HCT116 (cell line): ENCODE measurements at regions not wholly inside any gene's neighbourhood (a gene's known extent, or its start where the extent isn't known, plus 50 kb on each side); places are given as distances from the start of the nearest gene placed in this dataset.

Experiments used
- ATAC-seq: fragments of 200-7000 bp; cut with Tn5 transposase; 2 replicates; pipeline ENCODE4 v1.9.1; 2020; ENCODE audit warnings: mild to moderate bottlenecking, moderate library complexity
- BruUV-seq: library from RNA; stranded (reverse); fragments of 400-500 nt; replicated peaks from 2 replicates; lab custom pipeline; 2021; lab: Mats Ljungman, UMichigan
- CTCF ChIA-PET: fragments of 300-600 bp; sonication (Branson Sonifier 250); formaldehyde crosslinking; loops from one replicate; lab custom pipeline; 2021; ENCODE audit warnings: antibody characterized with exemption; lab: Charles Lee
- POLR2A ChIA-PET: fragments of 300-600, 350-600 bp; sonication (Branson Sonifier 250); formaldehyde crosslinking; loops from one replicate; lab custom pipeline; 2021; ENCODE audit warnings: antibody characterized with exemption; lab: Charles Lee
- RAD21 ChIA-PET, 2 experiments: fragments of 300-600 bp; sonication (Branson Sonifier 250); formaldehyde crosslinking; loops; one replicate each; lab custom pipeline; 2023; ENCODE audit warnings: low total read pairs in 2 of 2; ENCODE audit not compliant: uncharacterized antibody in 2 of 2, unreplicated experiment in 2 of 2, low non-redundant PET in 1 of 2; lab: Charles Lee
- DNase-seq: peaks from one replicate; pipeline ENCODE4 v3.0.0-alpha.2; 2010; ENCODE audit warnings: low read depth, low spot score
- H2AFZ ChIP-seq: fragments of 200-600 bp; shearing (Covaris generic), sonication (generic); 2 replicates; pipeline ENCODE4 v1.6.1; 2017; ENCODE audit warnings: low read depth, mixed run types, mixed read lengths, antibody characterized with exemption, low read length; ENCODE audit not compliant: poor library complexity, severe bottlenecking
- H3K27ac ChIP-seq: 2 replicates; pipeline ENCODE4 v1.5.1; 2012; ENCODE audit warnings: low read depth, low read length
- H3K27me3 ChIP-seq: fragments of 200-600 bp; sonication (generic); 2 replicates; pipeline ENCODE4 v1.6.1; 2016; ENCODE audit warnings: mixed run types, low read length, mixed read lengths; ENCODE audit not compliant: insufficient read depth
- H3K36me3 ChIP-seq, 2 experiments: fragments of 200-500 bp in 1 of 2; fragments of 200-600 bp in 1 of 2; sonication (Bioruptor generic) in 1 of 2; sonication (generic) in 1 of 2; 2 replicates each; pipeline versions ENCODE4 v1.5.1 to v1.6.1; 2014 to 2016; ENCODE audit warnings: low read length in 2 of 2, inconsistent platforms in 1 of 2, mixed read lengths in 1 of 2, mixed run types in 1 of 2; ENCODE audit not compliant: insufficient read depth in 2 of 2, control insufficient read depth in 1 of 2
- H3K4me1 ChIP-seq, 2 experiments: fragments of 200-600 bp in 1 of 2; sonication (generic) in 1 of 2; 2 replicates each; pipeline versions ENCODE4 v1.5.1 to v1.6.1; 2012 to 2017; ENCODE audit warnings: low read length in 2 of 2, inconsistent platforms in 1 of 2, mild to moderate bottlenecking in 1 of 2, mixed read lengths in 1 of 2, mixed run types in 1 of 2, moderate library complexity in 1 of 2; ENCODE audit not compliant: insufficient read depth in 2 of 2, control insufficient read depth in 1 of 2
- H3K4me2 ChIP-seq: fragments of 200-600 bp; sonication (generic); 2 replicates; pipeline ENCODE4 v1.6.1; 2017; ENCODE audit warnings: mixed run types, low read length, mixed read lengths
- H3K4me3 ChIP-seq, 2 experiments: fragments of 200-600 bp in 1 of 2; sonication (generic) in 1 of 2; replicated peaks in 1 of 2; 2 replicates each; pipeline ENCODE4 v1.5.1; 2011 to 2016; ENCODE audit warnings: low read length in 2 of 2, control low read depth in 1 of 2, low read depth in 1 of 2, mild to moderate bottlenecking in 1 of 2, mixed read lengths in 1 of 2, mixed run types in 1 of 2
- H3K79me2 ChIP-seq: fragments of 200-600 bp; sonication (generic); 2 replicates; pipeline ENCODE4 v1.6.1; 2017; ENCODE audit warnings: mild to moderate bottlenecking, mixed run types, low read length, moderate library complexity, mixed read lengths; ENCODE audit not compliant: insufficient read depth
- H3K9ac ChIP-seq: fragments of 200-600 bp; sonication (generic); 2 replicates; pipeline ENCODE4 v1.6.1; 2016; ENCODE audit warnings: low read length, mixed read lengths
- H3K9me2 ChIP-seq: fragments of 200-600 bp; sonication (generic), shearing (Covaris generic); 2 replicates; pipeline ENCODE4 v1.6.1; 2017; ENCODE audit warnings: mixed run types, mild to moderate bottlenecking, moderate library complexity; ENCODE audit not compliant: insufficient read depth
- H3K9me3 ChIP-seq, 2 experiments: fragments of 200-500 bp in 1 of 2; fragments of 200-600 bp in 1 of 2; sonication (Bioruptor generic) in 1 of 2; sonication (generic) in 1 of 2; 2 replicates each; pipeline ENCODE4 v1.6.1; 2014 to 2017; ENCODE audit warnings: low read length in 2 of 2, mixed read lengths in 2 of 2, inconsistent platforms in 1 of 2, low read depth in 1 of 2, mild to moderate bottlenecking in 1 of 2, mixed run types in 1 of 2, moderate library complexity in 1 of 2; ENCODE audit not compliant: control insufficient read depth in 1 of 2, insufficient read depth in 1 of 2
- H4K20me1 ChIP-seq: fragments of 200-600 bp; sonication (generic), shearing (Covaris generic); 2 replicates; pipeline ENCODE4 v1.6.1; 2017; ENCODE audit warnings: mixed run types, mild to moderate bottlenecking, moderate library complexity; ENCODE audit not compliant: insufficient read depth
- CEBPB ChIP-seq: IDR thresholded peaks from 2 replicates; pipeline ENCODE4 v1.6.1; 2012; ENCODE audit warnings: low read depth
- FOSL1 ChIP-seq: IDR thresholded peaks from 2 replicates; pipeline ENCODE4 v1.6.1; 2012; ENCODE audit warnings: low read depth
- SP1 ChIP-seq: IDR thresholded peaks from 2 replicates; pipeline ENCODE4 v1.6.1; 2012; ENCODE audit warnings: low read depth
- SRF ChIP-seq: IDR thresholded peaks from 2 replicates; pipeline ENCODE4 v1.6.1; 2012; ENCODE audit warnings: low read depth
- ZNF274 ChIP-seq: fragments of 200-500 bp; sonication (Bioruptor generic); IDR thresholded peaks from 2 replicates; pipeline ENCODE4 v1.6.1; 2014; ENCODE audit warnings: mild to moderate bottlenecking, low read depth, low read length, inconsistent platforms
- intact Hi-C: fragments of 100-400 bp; cut with micrococcal nuclease; formaldehyde crosslinking; loops from 2 replicates; pipeline ENCODE4 v1.10.0; 2022
- TF ChIP-seq, protein P1 (sequence below): IDR thresholded peaks from 2 replicates; pipeline ENCODE4 v1.6.1; 2012; ENCODE audit warnings: low read depth

DNA sequence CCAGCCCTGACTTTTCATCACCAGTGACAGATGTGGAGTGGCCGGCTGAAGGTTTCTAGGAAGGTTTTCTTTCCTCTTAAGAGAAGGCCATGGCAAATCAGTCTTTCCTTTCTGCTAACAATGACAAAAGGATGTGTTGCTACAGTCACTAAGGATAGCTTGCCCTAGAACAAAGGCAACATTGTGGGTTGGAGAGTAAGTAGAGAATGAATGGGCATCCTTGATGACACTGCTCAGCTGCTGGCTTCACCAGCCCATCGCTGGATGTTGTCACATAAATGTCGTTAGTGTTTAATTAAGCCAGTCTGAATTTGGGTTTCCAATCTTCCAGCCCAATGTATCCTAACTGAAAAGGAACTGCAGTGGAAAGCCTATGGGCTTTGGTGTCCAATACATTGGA is 168.4 kb downstream of the ZIC5 start:
- no peaks in the 10 kb centered on the region for H3K9me2 ChIP-seq
- ChIA-PET POLR2A (no interaction called here), RAD21 (no interaction called here), CTCF (no interaction called here)
- no peak overlapping the region for H3K27ac ChIP-seq
- H3K9me3 ChIP-seq, result no peaks in the 10 kb centered on the region
- BruUV-seq, result no TSS peak
- H3K27me3 ChIP-seq, result no peaks in the 10 kb centered on the region
- no peak overlapping the region for H3K4me3 ChIP-seq
- TF ChIP-seq FOSL1 (no peak), SRF (no peak), ZNF274 (no peak)
- H3K79me2 ChIP-seq, result no peaks in the 10 kb centered on the region
- no peak overlapping the region for H3K9ac ChIP-seq
- H4K20me1 ChIP-seq, result no peaks in the 10 kb centered on the region
- H2AFZ ChIP-seq, result no peak overlapping the region
- intact Hi-C loops, result no loop called here
- H3K36me3 ChIP-seq, result no peaks in the 10 kb centered on the region
- no peak for ATAC-seq
- no peak overlapping the region for H3K4me2 ChIP-seq
- H3K4me1 ChIP-seq, result no peaks in the 10 kb centered on the region
- no peak for DNase-seq

DNA sequence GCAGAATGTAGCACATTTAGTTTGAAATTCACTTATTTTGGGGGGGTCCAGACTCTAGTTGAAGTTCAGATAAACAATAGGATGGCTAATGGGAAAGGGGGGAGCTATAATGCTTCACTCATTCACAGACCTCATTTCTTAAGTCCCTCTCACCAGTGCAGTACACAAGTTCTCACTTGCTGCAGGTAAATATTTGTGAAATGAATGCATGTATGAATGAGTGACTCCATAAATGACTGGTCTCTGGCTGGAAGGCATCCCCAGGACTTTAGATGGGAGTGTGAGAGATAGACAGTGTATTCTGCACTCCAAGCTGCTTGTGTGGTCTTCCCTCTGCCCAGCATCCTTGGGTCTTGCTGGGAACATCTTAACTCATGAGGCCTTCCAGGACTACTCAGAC is 169.2 kb downstream of the ZIC5 start:
- H3K4me3 ChIP-seq, result no peak overlapping the region
- no peak overlapping the region for H3K9ac ChIP-seq
- ChIA-PET CTCF (no interaction called here), POLR2A (no interaction called here), RAD21 (no interaction called here)
- TF ChIP-seq, protein P1, sequence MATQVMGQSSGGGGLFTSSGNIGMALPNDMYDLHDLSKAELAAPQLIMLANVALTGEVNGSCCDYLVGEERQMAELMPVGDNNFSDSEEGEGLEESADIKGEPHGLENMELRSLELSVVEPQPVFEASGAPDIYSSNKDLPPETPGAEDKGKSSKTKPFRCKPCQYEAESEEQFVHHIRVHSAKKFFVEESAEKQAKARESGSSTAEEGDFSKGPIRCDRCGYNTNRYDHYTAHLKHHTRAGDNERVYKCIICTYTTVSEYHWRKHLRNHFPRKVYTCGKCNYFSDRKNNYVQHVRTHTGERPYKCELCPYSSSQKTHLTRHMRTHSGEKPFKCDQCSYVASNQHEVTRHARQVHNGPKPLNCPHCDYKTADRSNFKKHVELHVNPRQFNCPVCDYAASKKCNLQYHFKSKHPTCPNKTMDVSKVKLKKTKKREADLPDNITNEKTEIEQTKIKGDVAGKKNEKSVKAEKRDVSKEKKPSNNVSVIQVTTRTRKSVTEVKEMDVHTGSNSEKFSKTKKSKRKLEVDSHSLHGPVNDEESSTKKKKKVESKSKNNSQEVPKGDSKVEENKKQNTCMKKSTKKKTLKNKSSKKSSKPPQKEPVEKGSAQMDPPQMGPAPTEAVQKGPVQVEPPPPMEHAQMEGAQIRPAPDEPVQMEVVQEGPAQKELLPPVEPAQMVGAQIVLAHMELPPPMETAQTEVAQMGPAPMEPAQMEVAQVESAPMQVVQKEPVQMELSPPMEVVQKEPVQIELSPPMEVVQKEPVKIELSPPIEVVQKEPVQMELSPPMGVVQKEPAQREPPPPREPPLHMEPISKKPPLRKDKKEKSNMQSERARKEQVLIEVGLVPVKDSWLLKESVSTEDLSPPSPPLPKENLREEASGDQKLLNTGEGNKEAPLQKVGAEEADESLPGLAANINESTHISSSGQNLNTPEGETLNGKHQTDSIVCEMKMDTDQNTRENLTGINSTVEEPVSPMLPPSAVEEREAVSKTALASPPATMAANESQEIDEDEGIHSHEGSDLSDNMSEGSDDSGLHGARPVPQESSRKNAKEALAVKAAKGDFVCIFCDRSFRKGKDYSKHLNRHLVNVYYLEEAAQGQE, result no peak
- TF ChIP-seq CEBPB, result no peak
- TF ChIP-seq SP1, result no peak
- DNase-seq, result no peak
- H3K9me2 ChIP-seq, result no peaks in the 10 kb centered on the region
- H4K20me1 ChIP-seq, result no peaks in the 10 kb centered on the region
- no peaks in the 10 kb centered on the region for H3K27me3 ChIP-seq
- intact Hi-C loops, result no loop called here
- H3K4me2 ChIP-seq, result no peak overlapping the region
- no peak for ATAC-seq
- H3K9me3 ChIP-seq, result no peaks in the 10 kb centered on the region
- H3K36me3 ChIP-seq, result no peaks in the 10 kb centered on the region
- BruUV-seq, result no TSS peak
- H3K27ac ChIP-seq, result no peak overlapping the region
- H2AFZ ChIP-seq, result no peak overlapping the region
- no peaks in the 10 kb centered on the region for H3K79me2 ChIP-seq
- no peaks in the 10 kb centered on the region for H3K4me1 ChIP-seq
